ENCODE measurements at regions not wholly inside any gene's neighbourhood (a gene's known extent, or its start where the extent isn't known, plus 50 kb on each side); places are given as distances from the start of the nearest gene placed in this dataset.

DNA sequence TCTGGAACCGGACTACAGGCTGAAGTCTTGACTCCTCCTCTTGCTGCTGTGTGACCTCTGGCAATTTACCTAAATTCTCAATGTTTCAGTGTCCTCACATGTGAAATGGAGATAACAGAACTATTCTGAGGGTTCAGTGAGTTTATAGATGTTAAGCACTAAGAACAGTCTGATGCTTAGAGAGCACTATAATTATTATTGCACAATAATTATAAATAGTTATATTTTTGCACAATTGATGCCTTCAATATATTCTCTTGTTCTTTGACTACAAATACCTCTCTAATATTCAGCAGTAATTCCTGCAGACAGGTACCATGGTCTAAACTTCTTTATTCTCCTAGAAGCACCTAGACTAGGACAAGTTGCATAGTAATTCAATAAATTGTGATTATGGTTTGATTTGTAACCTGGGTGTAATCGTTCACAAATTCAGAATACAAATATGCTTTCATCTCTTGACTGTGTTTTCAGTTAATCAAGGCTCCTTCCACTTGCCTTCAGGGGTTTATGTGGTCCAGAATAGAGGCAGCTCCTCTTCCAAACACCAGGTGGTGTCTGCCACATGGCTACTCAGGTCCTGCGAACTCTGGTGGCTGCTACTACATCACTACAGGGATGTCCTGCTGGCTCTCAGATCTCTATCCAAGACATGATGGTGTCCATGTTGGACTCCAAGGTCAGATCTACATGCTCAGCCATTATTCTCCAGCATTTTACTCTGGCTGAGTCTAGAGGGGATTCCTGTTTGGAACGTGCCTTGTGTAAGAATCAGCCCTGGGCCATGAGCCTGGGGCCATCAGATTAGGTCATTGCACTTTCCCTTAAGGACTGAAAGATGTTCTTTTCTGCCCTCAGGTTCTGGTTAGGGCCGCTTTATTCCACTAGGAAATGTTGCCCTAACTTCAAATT is 103.4 kb downstream of the QRFPR start:
- Histone ChIP-seq H3K4me3 (ENCODE audit: extremely low read depth, insufficient read depth, low read length, poor library complexity, severe bottlenecking) (no peak overlapping the region), H3K4me1 (ENCODE audit: control insufficient read depth, insufficient read depth, low read length, poor library complexity, severe bottlenecking) (peaks cover 22% of the 10 kb centered on the region), H3K9me3 (ENCODE audit: control insufficient read depth, low read length) (no peaks in the 10 kb centered on the region), H3K36me3 (ENCODE audit: control insufficient read depth, insufficient read depth, low read length) (no peaks in the 10 kb centered on the region), H3K27ac (ENCODE audit: low read depth, low read length, severe bottlenecking) (no peak overlapping the region)
- 79 to 87% methylated on average over 2 to 3 of the region's 5 CpGs for whole genome bisulfite sequencing, 2 experiments (ENCODE audit: insufficient coverage in 2 of 2)

DNA sequence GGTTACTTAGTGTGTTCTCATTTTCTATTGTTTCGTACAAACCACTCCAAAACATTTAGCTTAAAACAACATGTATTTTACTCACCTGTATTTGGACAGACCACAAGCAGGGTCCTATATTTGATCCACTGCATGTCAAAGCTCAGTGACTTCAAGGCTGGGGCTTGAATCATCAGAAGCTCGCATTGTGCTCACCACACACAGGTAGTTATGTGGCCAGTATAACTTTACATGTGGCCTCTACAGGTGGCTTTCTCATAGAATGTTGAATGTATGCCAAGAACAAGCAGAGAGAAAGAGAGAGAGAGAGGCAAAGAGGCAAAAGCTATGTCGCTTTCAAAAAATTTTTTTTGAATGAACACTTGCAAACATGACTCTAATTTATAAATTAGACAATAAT is 107.6 kb downstream of the QRFPR start:
- H3K4me1 ChIP-seq (ENCODE audit: control insufficient read depth, insufficient read depth, low read length, poor library complexity, severe bottlenecking) = peaks cover 22% of the 10 kb centered on the region
- H3K4me3 ChIP-seq (ENCODE audit: extremely low read depth, insufficient read depth, low read length, poor library complexity, severe bottlenecking) = no peak overlapping the region
- H3K27ac ChIP-seq (ENCODE audit: low read depth, low read length, severe bottlenecking) = no peak overlapping the region
- WGBS, 2 experiments (ENCODE audit: insufficient coverage in 2 of 2) = no CpG with 5 or more reads among the region's 3 CpGs
- no peaks in the 10 kb centered on the region for H3K9me3 ChIP-seq (ENCODE audit: control insufficient read depth, low read length)
- H3K36me3 ChIP-seq (ENCODE audit: control insufficient read depth, insufficient read depth, low read length) = no peaks in the 10 kb centered on the region

DNA sequence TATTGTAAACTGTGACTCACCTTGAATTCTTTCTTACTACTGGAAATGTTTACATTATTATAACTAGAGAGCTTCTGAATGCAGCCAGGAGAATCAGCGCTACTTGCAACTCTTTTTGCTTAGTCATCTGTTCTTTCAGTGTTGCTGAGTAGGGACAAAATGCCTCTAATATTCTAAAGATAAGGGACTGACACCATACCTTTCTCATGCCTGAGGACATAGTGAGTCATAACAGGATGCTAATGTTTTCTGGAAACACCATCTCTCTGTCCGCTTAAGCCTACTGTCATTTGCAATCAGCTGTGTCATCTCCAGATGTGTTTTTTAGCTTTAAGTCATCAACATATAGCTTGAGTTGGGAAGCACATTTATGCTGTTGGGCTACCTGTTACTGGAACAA is 108.3 kb downstream of the QRFPR start:
- H3K9me3 ChIP-seq (ENCODE audit: control insufficient read depth, low read length) = no peaks in the 10 kb centered on the region
- H3K4me1 ChIP-seq (ENCODE audit: control insufficient read depth, insufficient read depth, low read length, poor library complexity, severe bottlenecking) = peaks cover 22% of the 10 kb centered on the region
- no peak overlapping the region for H3K27ac ChIP-seq (ENCODE audit: low read depth, low read length, severe bottlenecking)
- 65% methylated on average over 2 of the region's 2 CpGs; no CpG with 5 or more reads in 1 of the 2 experiments for WGBS, 2 experiments (ENCODE audit: insufficient coverage in 2 of 2)
- no peak overlapping the region for H3K4me3 ChIP-seq (ENCODE audit: extremely low read depth, insufficient read depth, low read length, poor library complexity, severe bottlenecking)
- H3K36me3 ChIP-seq (ENCODE audit: control insufficient read depth, insufficient read depth, low read length) = no peaks in the 10 kb centered on the region

DNA sequence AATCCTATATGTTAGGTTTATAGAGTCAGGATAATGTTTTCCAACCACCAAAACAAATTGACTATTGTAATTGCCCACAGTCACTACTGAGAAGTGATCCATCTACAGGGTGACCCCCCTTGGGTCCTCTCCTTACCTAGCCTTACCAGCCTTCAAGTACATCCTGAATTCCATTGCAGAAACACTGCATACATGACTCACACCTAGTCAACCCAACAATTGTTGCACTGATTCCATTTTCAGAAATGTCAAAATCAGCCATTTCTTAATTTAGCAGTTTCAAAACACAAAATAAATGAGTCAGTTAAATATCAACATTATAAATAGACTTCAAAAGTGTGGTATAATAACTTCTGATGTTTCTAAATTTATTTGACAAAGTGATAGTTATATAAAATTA is 106.3 kb upstream of the TNIP3 start:
- Histone ChIP-seq H3K36me3 (ENCODE audit: control insufficient read depth, insufficient read depth, low read length) (no peaks in the 10 kb centered on the region), H3K4me3 (ENCODE audit: extremely low read depth, insufficient read depth, low read length, poor library complexity, severe bottlenecking) (no peak overlapping the region), H3K4me1 (ENCODE audit: control insufficient read depth, insufficient read depth, low read length, poor library complexity, severe bottlenecking) (peaks cover 22% of the 10 kb centered on the region), H3K27ac (ENCODE audit: low read depth, low read length, severe bottlenecking) (no peak overlapping the region), H3K9me3 (ENCODE audit: control insufficient read depth, low read length) (no peaks in the 10 kb centered on the region)

DNA sequence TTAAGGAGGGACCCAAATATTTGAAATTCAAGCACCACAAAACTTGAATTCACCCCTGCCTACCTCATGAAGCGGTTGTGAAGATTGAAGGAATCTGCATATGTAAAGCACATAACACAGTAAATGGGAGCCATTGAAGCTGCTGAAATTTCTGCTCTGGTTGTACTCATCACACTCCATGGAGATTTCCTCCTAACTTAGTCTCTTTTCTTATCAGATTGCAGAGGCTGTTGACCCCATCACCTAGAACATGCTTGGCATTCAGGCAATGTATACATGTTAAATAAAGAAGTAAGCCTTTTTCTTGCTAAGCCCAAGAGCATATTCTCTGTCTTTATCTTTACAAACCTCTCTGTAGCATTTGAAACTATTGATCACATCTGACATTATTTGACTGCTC is 104.9 kb upstream of the TNIP3 start:
- Histone ChIP-seq H3K27ac (ENCODE audit: low read depth, low read length, severe bottlenecking) (no peak overlapping the region), H3K36me3 (ENCODE audit: control insufficient read depth, insufficient read depth, low read length) (no peaks in the 10 kb centered on the region), H3K9me3 (ENCODE audit: control insufficient read depth, low read length) (no peaks in the 10 kb centered on the region), H3K4me3 (ENCODE audit: extremely low read depth, insufficient read depth, low read length, poor library complexity, severe bottlenecking) (no peak overlapping the region), H3K4me1 (ENCODE audit: control insufficient read depth, insufficient read depth, low read length, poor library complexity, severe bottlenecking) (peaks cover 22% of the 10 kb centered on the region)
- WGBS, 2 experiments (ENCODE audit: insufficient coverage in 2 of 2) = no CpG with 5 or more reads among the region's 1 CpG

DNA sequence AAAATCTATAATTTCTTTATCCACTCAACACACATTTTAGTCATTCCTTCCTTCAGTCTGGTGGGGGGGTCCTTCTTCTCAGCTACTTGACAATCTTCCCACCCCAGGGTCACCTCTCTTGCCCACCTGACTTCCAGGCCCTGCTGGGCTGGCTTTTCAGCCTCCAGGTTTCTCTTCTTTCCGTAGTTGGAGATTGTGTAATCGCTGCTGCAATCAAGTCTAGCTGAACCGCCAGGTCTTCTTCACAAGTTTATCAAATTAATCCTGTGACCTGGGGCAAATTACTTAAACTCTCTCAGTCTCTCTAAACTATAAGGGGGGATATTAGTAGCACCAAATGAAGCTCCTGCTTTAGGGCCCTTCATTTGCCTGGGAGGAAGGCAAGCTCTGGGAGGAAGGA is 102.9 kb upstream of the TNIP3 start:
- 80% methylated on average over 2 of the region's 3 CpGs; no CpG with 5 or more reads in 1 of the 2 experiments for WGBS, 2 experiments (ENCODE audit: insufficient coverage in 2 of 2)
- H3K9me3 ChIP-seq (ENCODE audit: control insufficient read depth, low read length) = no peaks in the 10 kb centered on the region
- H3K4me1 ChIP-seq (ENCODE audit: control insufficient read depth, insufficient read depth, low read length, poor library complexity, severe bottlenecking) = peaks cover 14% of the 10 kb centered on the region
- no peak overlapping the region for H3K4me3 ChIP-seq (ENCODE audit: extremely low read depth, insufficient read depth, low read length, poor library complexity, severe bottlenecking)
- no peaks in the 10 kb centered on the region for H3K36me3 ChIP-seq (ENCODE audit: control insufficient read depth, insufficient read depth, low read length)
- H3K27ac ChIP-seq (ENCODE audit: low read depth, low read length, severe bottlenecking) = no peak overlapping the region

DNA sequence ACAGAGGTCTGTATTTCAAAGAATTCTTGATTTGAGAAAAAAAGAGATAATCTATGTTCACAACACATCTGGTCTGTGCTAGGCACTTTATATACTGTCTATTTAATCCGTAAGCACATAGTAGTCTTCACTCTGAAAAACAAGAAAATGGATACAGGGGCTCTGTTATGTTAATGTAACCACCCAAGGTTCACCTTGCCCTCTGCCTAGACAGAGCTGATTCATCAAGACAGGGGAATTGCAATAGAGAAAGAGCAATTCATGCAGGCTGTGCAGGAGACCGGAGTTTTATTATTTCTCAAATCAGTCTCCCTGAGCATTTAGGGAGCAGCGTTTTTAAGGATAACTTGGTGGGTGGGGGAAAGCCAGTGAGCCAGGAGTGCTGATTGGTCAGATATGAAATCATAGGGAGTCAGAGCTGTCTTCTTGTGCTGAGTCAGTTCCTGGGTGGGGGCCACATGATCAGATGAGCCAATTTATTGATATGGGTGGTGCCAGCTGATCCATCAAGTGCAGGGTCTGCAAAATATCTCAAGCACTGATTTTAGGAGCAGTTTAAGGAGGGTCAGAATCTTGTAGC is 92.9 kb upstream of the TNIP3 start:
- H3K27ac ChIP-seq (ENCODE audit: low read depth, low read length, severe bottlenecking) = no peak overlapping the region
- H3K36me3 ChIP-seq (ENCODE audit: control insufficient read depth, insufficient read depth, low read length) = no peaks in the 10 kb centered on the region
- H3K9me3 ChIP-seq (ENCODE audit: control insufficient read depth, low read length) = no peaks in the 10 kb centered on the region
- H3K4me1 ChIP-seq (ENCODE audit: control insufficient read depth, insufficient read depth, low read length, poor library complexity, severe bottlenecking) = no peaks in the 10 kb centered on the region
- H3K4me3 ChIP-seq (ENCODE audit: extremely low read depth, insufficient read depth, low read length, poor library complexity, severe bottlenecking) = no peak overlapping the region
- 82 to 100% methylated on average over 2 of the region's 3 CpGs for WGBS, 2 experiments (ENCODE audit: insufficient coverage in 2 of 2)

DNA sequence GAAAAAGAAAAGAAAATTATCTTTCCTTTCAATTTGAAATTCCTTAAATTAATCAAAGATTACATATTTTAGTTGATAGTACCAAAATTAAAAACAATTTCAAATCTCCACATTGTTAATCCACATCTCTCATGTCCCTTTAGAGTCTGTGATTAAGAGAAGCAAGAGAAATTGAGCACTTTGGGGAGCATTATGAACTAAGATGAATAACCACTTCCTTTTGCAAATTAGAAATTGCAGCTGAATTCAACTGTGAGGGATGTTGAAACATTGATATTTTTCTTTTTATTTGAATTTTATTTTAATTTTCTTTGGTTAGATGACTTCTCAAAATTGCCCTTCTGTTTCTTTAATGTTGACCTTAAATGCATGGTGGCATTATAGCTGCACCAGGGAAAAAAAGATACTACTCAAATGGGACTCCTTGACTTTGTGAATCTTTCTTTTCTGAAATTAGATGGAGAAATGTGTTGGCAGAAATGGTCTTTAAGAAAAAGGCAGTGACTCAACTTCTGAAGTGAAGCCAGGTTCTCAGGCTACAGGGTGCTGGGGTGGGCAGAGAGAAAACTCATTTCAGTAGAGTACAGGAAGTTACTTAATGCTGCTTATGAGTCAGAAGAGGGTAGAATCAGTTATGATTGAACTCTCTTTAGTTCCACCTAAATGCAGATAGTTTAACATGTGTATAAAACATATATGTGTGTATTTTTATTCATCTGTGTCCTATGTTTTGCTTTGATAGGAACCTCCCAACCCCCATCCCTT is 92.0 kb upstream of the TNIP3 start:
- H3K9me3 ChIP-seq (ENCODE audit: control insufficient read depth, low read length) = no peaks in the 10 kb centered on the region
- no peaks in the 10 kb centered on the region for H3K36me3 ChIP-seq (ENCODE audit: control insufficient read depth, insufficient read depth, low read length)
- no peaks in the 10 kb centered on the region for H3K4me1 ChIP-seq (ENCODE audit: control insufficient read depth, insufficient read depth, low read length, poor library complexity, severe bottlenecking)
- no peak overlapping the region for H3K27ac ChIP-seq (ENCODE audit: low read depth, low read length, severe bottlenecking)
- no peak overlapping the region for H3K4me3 ChIP-seq (ENCODE audit: extremely low read depth, insufficient read depth, low read length, poor library complexity, severe bottlenecking)

DNA sequence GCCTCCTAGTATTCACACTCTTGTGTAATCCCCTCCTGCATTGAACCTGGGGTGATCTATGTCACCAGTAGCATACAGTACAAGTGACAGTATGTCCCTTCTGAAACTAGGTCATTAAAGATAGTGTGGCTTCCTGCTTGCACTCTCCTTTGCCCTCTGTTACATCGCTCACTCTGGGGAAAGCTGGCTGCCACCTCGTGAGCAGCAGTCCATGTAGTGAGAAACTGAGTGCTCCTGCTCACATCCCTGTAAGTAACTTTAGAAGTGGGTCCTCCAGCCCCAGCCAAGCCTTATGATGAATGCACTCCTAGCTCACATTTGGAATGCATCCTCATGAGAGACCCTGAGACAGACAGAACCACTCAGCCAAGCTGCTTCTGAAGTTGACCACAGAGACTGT is 89.8 kb upstream of the TNIP3 start:
- Histone ChIP-seq H3K4me1 (ENCODE audit: control insufficient read depth, insufficient read depth, low read length, poor library complexity, severe bottlenecking) (no peaks in the 10 kb centered on the region), H3K4me3 (ENCODE audit: extremely low read depth, insufficient read depth, low read length, poor library complexity, severe bottlenecking) (no peak overlapping the region)
- 95 to 96% methylated on average over 2 of the region's 2 CpGs for WGBS, 2 experiments (ENCODE audit: insufficient coverage in 2 of 2)

DNA sequence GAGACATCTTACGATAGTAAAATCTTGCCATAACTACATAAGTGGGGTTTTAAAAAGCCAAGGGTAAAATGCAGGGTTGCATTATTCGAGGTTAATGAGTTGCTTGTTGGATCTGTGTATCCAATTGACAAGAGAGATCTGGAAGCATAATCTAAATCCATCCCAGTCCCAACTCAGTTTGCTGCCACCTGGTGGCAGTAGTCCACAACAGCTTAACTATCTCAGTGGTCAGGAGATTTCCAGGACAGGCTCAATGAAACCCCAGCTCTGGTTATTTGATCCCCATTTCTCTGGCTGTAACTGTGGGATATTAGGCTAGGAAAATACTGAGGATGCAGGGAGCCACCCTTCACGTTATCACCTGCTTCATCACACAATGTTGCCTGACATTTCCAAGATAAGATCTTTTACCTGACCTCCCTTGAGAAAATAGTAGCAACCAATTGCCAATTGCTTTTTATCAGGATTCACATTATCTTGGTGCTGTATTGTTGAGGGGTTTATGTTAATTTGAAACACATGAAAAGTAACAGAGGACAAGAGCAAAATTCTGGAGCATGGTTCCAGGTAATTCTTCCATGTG is 88.2 kb upstream of the TNIP3 start:
- 14% methylated on average over 1 of the region's 3 CpGs; no CpG with 5 or more reads in 1 of the 2 experiments for WGBS, 2 experiments (ENCODE audit: insufficient coverage in 2 of 2)
- H3K4me1 ChIP-seq (ENCODE audit: control insufficient read depth, insufficient read depth, low read length, poor library complexity, severe bottlenecking) = no peaks in the 10 kb centered on the region
- no peak overlapping the region for H3K27ac ChIP-seq (ENCODE audit: low read depth, low read length, severe bottlenecking)
- no peaks in the 10 kb centered on the region for H3K36me3 ChIP-seq (ENCODE audit: control insufficient read depth, insufficient read depth, low read length)
- no peaks in the 10 kb centered on the region for H3K9me3 ChIP-seq (ENCODE audit: control insufficient read depth, low read length)
- no peak overlapping the region for H3K4me3 ChIP-seq (ENCODE audit: extremely low read depth, insufficient read depth, low read length, poor library complexity, severe bottlenecking)

More for the DNA sequence above, 89.8 kb upstream of the TNIP3 start:
- H3K9me3 ChIP-seq (ENCODE audit: control insufficient read depth, low read length) = no peaks in the 10 kb centered on the region
- H3K36me3 ChIP-seq (ENCODE audit: control insufficient read depth, insufficient read depth, low read length) = no peaks in the 10 kb centered on the region
- H3K27ac ChIP-seq (ENCODE audit: low read depth, low read length, severe bottlenecking) = no peak overlapping the region

Data from mesodermal cell (in vitro differentiated cells).